ENCODE measurements at regions not wholly inside any gene's neighbourhood (a gene's known extent, or its start where the extent isn't known, plus 50 kb on each side); places are given as distances from the start of the nearest gene placed in this dataset.

GRCh38 chr16:22705799-22706198, 108.2 kb upstream of the HS3ST2 start:
- Histone ChIP-seq H3K27ac (ENCODE audit: insufficient read depth, low read depth, low read length) (no peak overlapping the region), H3K9me1 (replicated peaks; ENCODE audit: control insufficient read depth, extremely low read depth, insufficient read depth, low read length) (no peaks in the 10 kb centered on the region), H3K9me3 (replicated peaks; ENCODE audit: control insufficient read depth, insufficient read depth, low read length) (no peaks in the 10 kb centered on the region), H4K20me1 (replicated peaks; ENCODE audit: control insufficient read depth, extremely low read depth, insufficient read depth, low read length) (no peaks in the 10 kb centered on the region), H3K36me3 (ENCODE audit: control insufficient read depth in 2 of 2, extremely low read depth in 1 of 2, insufficient read depth in 2 of 2, low read length in 2 of 2) (no peaks in the 10 kb centered on the region), H3K4me3 (replicated peaks in 1 of 3; ENCODE audit: insufficient read depth in 1 of 3, low read depth in 1 of 3, low read length in 3 of 3) (no peak overlapping the region), H3K27me3 (ENCODE audit: control insufficient read depth in 2 of 2, insufficient read depth in 2 of 2, low read length in 2 of 2) (no peaks in the 10 kb centered on the region), H3K4me2 (ENCODE audit: insufficient read depth, low read length) (no peak overlapping the region), H2AFZ (ENCODE audit: low read depth, low read length) (no peak overlapping the region), H3K4me1 (ENCODE audit: control insufficient read depth, extremely low read depth, insufficient read depth, low read length) (no peaks in the 10 kb centered on the region), H3K9ac (replicated peaks; ENCODE audit: extremely low read depth, insufficient read depth, low read length) (no peak overlapping the region), H3K79me2 (ENCODE audit: control insufficient read depth, insufficient read depth, low read length) (no peaks in the 10 kb centered on the region)
- CTCF ChIA-PET = no interaction called here
- intact Hi-C loops (cut with micrococcal nuclease) (no loop called here), dilution Hi-C loops (cut with MboI; ENCODE audit: extremely low pct_ligation_motif_present, low sequenced_read_pairs) (no loop called here)
- FAIRE-seq = no peak
- no peak for DNase-seq (ENCODE audit: low read depth, low spot score)
- POLR2A ChIA-PET = no interaction called here
- TF ChIP-seq EZH2 (IDR thresholded peaks at IDR 0.05; ENCODE audit: borderline replicate concordance, low read depth, low read length, severe bottlenecking) = no peak
- TF ChIP-seq MAX (IDR thresholded peaks at IDR 0.05; ENCODE audit: insufficient read depth, insufficient read length) = no peak
- TF ChIP-seq POLR2A (IDR thresholded peaks at IDR 0.05; ENCODE audit: low read depth, low read length) = no peak
- no peak for TF ChIP-seq FOS (IDR thresholded peaks at IDR 0.05; ENCODE audit: borderline replicate concordance, insufficient read depth, low read length)
- no peak for TF ChIP-seq JUN (IDR thresholded peaks at IDR 0.05; ENCODE audit: borderline replicate concordance, insufficient read depth, insufficient read length, low read depth)
- TF ChIP-seq POLR2AphosphoS5 (IDR thresholded peaks at IDR 0.05; ENCODE audit: insufficient read depth, low read depth, low read length) = no peak
- no peak for TF ChIP-seq MYC (IDR thresholded peaks at IDR 0.05; ENCODE audit: low read depth, low read length)
- no peak for TF ChIP-seq CTCF (IDR thresholded peaks at IDR 0.05; ENCODE audit: extremely low read depth in 1 of 2, insufficient read depth in 1 of 2, low read depth in 1 of 2, low read length in 2 of 2)
- no peak for TF ChIP-seq GATA2 (IDR thresholded peaks at IDR 0.05; ENCODE audit: insufficient read depth, insufficient read length, low read depth, low read length)
- no TSS peak for BruUV-seq (replicated peaks)

Data from endothelial cell of umbilical vein (primary cell).